ENCODE measurements at regions not wholly inside any gene's neighbourhood (a gene's known extent, or its start where the extent isn't known, plus 50 kb on each side); places are given as distances from the start of the nearest gene placed in this dataset.

GRCh38 chr18:60984510-60984909 is 348.7 kb upstream of the CDH20 start:
- DNase-seq, result no peak

GRCh38 chr18:60987963-60988362 is 345.3 kb upstream of the CDH20 start:
- DNase-seq, result no peak

GRCh38 chr18:60996326-60996725 is 336.9 kb upstream of the CDH20 start:
- DNase-seq, result no peak

GRCh38 chr18:60996822-60997221 is 336.4 kb upstream of the CDH20 start:
- DNase-seq, result no peak

- no peak for DNase-seq
Observed at GRCh38 chr18:61001138-61001537, 332.1 kb upstream of the CDH20 start.

GRCh38 chr18:61006687-61007224 is 326.5 kb upstream of the CDH20 start:
- DNase-seq, result no peak

GRCh38 chr18:61019338-61020301 is 313.6 kb upstream of the CDH20 start:
- DNase-seq, result no peak

- DNase-seq, result no peak
Observed at GRCh38 chr18:61025596-61025995, 307.6 kb upstream of the CDH20 start.

- no peak for DNase-seq
Observed at GRCh38 chr18:61031626-61032025, 301.6 kb upstream of the CDH20 start.

GRCh38 chr18:61034580-61034979 is 298.6 kb upstream of the CDH20 start:
- DNase-seq, result no peak

GRCh38 chr18:61039251-61039650 is 294.0 kb upstream of the CDH20 start:
- no peak for DNase-seq

GRCh38 chr18:61047794-61048193 is 285.4 kb upstream of the CDH20 start:
- no peak for DNase-seq

- no peak for DNase-seq
Observed at GRCh38 chr18:61057443-61057842, 275.8 kb upstream of the CDH20 start.

- no peak for DNase-seq
Observed at GRCh38 chr18:61062258-61062657, 271.0 kb upstream of the CDH20 start.

- no peak for DNase-seq
Observed at GRCh38 chr18:61064911-61065310, 268.3 kb upstream of the CDH20 start.

GRCh38 chr18:61076986-61077385 is 256.2 kb upstream of the CDH20 start:
- DNase-seq, result peak; percentile 81

GRCh38 chr18:61079714-61080113 is 253.5 kb upstream of the CDH20 start:
- DNase-seq, result no peak

GRCh38 chr18:61080954-61081528 is 252.2 kb upstream of the CDH20 start:
- DNase-seq, result peak; percentile 10

- no peak for DNase-seq
Observed at GRCh38 chr18:61082976-61083630, 250.1 kb upstream of the CDH20 start.

- no peak for DNase-seq
Observed at GRCh38 chr18:61085036-61085435, 248.2 kb upstream of the CDH20 start.

- DNase-seq, result no peak
Observed at GRCh38 chr18:61085761-61086160, 247.5 kb upstream of the CDH20 start.

GRCh38 chr18:61086657-61087056 is 246.6 kb upstream of the CDH20 start:
- DNase-seq, result no peak

- no peak for DNase-seq
Observed at GRCh38 chr18:61091379-61091778, 241.9 kb upstream of the CDH20 start.

- DNase-seq, result peak; percentile 88
Observed at GRCh38 chr18:61093965-61094364, 239.3 kb upstream of the CDH20 start.
